ENCODE measurements at regions not wholly inside any gene's neighbourhood (a gene's known extent, or its start where the extent isn't known, plus 50 kb on each side); places are given as distances from the start of the nearest gene placed in this dataset.

- TF ChIP-seq POLR2A (IDR thresholded peaks at IDR 0.05; ENCODE audit: borderline replicate concordance, extremely low read depth, insufficient read depth, insufficient read length) (no peak), FOSL1 (IDR thresholded peaks at IDR 0.05; ENCODE audit: low read depth) (no peak), JUND (IDR thresholded peaks at IDR 0.05) (no peak), CTCF (IDR thresholded peaks at IDR 0.05 in 2 of 3, conservative IDR thresholded peaks at IDR 0.05 in 1 of 3; ENCODE audit: borderline replicate concordance in 1 of 3, insufficient read depth in 1 of 3, low read depth in 2 of 3, low read length in 2 of 3) (no peak), POLR2AphosphoS5 (IDR thresholded peaks at IDR 0.05; ENCODE audit: low read depth, low read length) (no peak), EZH2 (IDR thresholded peaks at IDR 0.05) (no peak), ZFX (IDR thresholded peaks at IDR 0.05) (no peak), YY1 (IDR thresholded peaks at IDR 0.05; ENCODE audit: extremely low read depth, insufficient replicate concordance, low read depth, low read length) (no peak), MAX (IDR thresholded peaks at IDR 0.05) (no peak), ZBTB33 (IDR thresholded peaks at IDR 0.05; ENCODE audit: extremely low read depth, insufficient replicate concordance, low read length) (no peak), SP1 (IDR thresholded peaks at IDR 0.05; ENCODE audit: low read depth) (no peak), SIN3A (IDR thresholded peaks at IDR 0.05; ENCODE audit: low read depth) (no peak)
These were observed 93.5 kb upstream of the PRICKLE2 start for GRCh38 chr3:64318668-64319271.
